ENCODE measurements at regions not wholly inside any gene's neighbourhood (a gene's known extent, or its start where the extent isn't known, plus 50 kb on each side); places are given as distances from the start of the nearest gene placed in this dataset.

GRCh38 chr1:69283516-69283915 is 284.2 kb upstream of the LRRC7 start:
- DNase-seq = no peak
- no peaks in the 10 kb centered on the region for H3K36me3 ChIP-seq (ENCODE audit: low read depth)
- H3K9me3 ChIP-seq = no peaks in the 10 kb centered on the region
- ATAC-seq = no peak
- H3K4me3 ChIP-seq = no peak overlapping the region
- H3K4me1 ChIP-seq (ENCODE audit: low read depth) = no peaks in the 10 kb centered on the region
- intact Hi-C loops (cut with DNase I, micrococcal nuclease) = no loop called here
- TF ChIP-seq CTCF (IDR thresholded peaks at IDR 0.05) = no peak

- no peaks in the 10 kb centered on the region for H3K4me1 ChIP-seq (ENCODE audit: low read depth)
- no peak overlapping the region for H3K4me3 ChIP-seq
- TF ChIP-seq CTCF (IDR thresholded peaks at IDR 0.05) = no peak
- no peaks in the 10 kb centered on the region for H3K36me3 ChIP-seq (ENCODE audit: low read depth)
- intact Hi-C loops (cut with DNase I, micrococcal nuclease) = no loop called here
- no peak for DNase-seq
- ATAC-seq = no peak
- no peaks in the 10 kb centered on the region for H3K9me3 ChIP-seq
These were observed 283.2 kb upstream of the LRRC7 start for GRCh38 chr1:69284508-69284907.

- Histone ChIP-seq H3K9me3 (no peaks in the 10 kb centered on the region), H3K36me3 (ENCODE audit: low read depth) (no peaks in the 10 kb centered on the region), H3K4me3 (no peak overlapping the region), H3K4me1 (ENCODE audit: low read depth) (no peaks in the 10 kb centered on the region)
- intact Hi-C loops (cut with DNase I, micrococcal nuclease) = no loop called here
- DNase-seq = no peak
- no peak for TF ChIP-seq CTCF (IDR thresholded peaks at IDR 0.05)
- no peak for ATAC-seq
These were observed 279.3 kb upstream of the LRRC7 start for GRCh38 chr1:69288416-69288815.

- no peak overlapping the region for H3K4me3 ChIP-seq
- intact Hi-C loops (cut with DNase I, micrococcal nuclease) = no loop called here
- ATAC-seq (no peak), DNase-seq (no peak)
- no peak for TF ChIP-seq CTCF (IDR thresholded peaks at IDR 0.05)
- no peaks in the 10 kb centered on the region for H3K4me1 ChIP-seq (ENCODE audit: low read depth)
- no peaks in the 10 kb centered on the region for H3K9me3 ChIP-seq
- no peaks in the 10 kb centered on the region for H3K36me3 ChIP-seq (ENCODE audit: low read depth)
These were observed 277.4 kb upstream of the LRRC7 start for GRCh38 chr1:69290291-69290690.

- Histone ChIP-seq H3K36me3 (ENCODE audit: low read depth) (no peaks in the 10 kb centered on the region), H3K9me3 (no peaks in the 10 kb centered on the region), H3K4me3 (no peak overlapping the region), H3K4me1 (ENCODE audit: low read depth) (no peaks in the 10 kb centered on the region)
- TF ChIP-seq CTCF (IDR thresholded peaks at IDR 0.05) = no peak
- no peak for ATAC-seq
- no peak for DNase-seq
- intact Hi-C loops (cut with DNase I, micrococcal nuclease) = no loop called here
These were observed 276.2 kb upstream of the LRRC7 start for GRCh38 chr1:69291541-69291940.

- TF ChIP-seq CTCF (IDR thresholded peaks at IDR 0.05) = no peak
- Histone ChIP-seq H3K4me1 (ENCODE audit: low read depth) (no peaks in the 10 kb centered on the region), H3K9me3 (no peaks in the 10 kb centered on the region), H3K4me3 (no peak overlapping the region), H3K36me3 (ENCODE audit: low read depth) (no peaks in the 10 kb centered on the region)
- DNase-seq = no peak
- intact Hi-C loops (cut with DNase I, micrococcal nuclease) = no loop called here
- ATAC-seq = no peak
These were observed 274.9 kb upstream of the LRRC7 start for GRCh38 chr1:69292833-69293232.

All from mucosa of descending colon (tissue), 3 donors.